ENCODE measurements at regions not wholly inside any gene's neighbourhood (a gene's known extent, or its start where the extent isn't known, plus 50 kb on each side); places are given as distances from the start of the nearest gene placed in this dataset.

GRCh38 chr10:84844461-84844860 lies 516.1 kb downstream of the CCSER2 start:
- Histone ChIP-seq H3K27me3 (ENCODE audit: insufficient read depth, low read length) (no peaks in the 10 kb centered on the region), H4K20me1 (ENCODE audit: insufficient read depth, low read length) (no peaks in the 10 kb centered on the region), H2AFZ (ENCODE audit: low read depth, low read length) (no peak overlapping the region), H3K4me1 (ENCODE audit: insufficient read depth, low read length) (no peaks in the 10 kb centered on the region), H3K9me3 (ENCODE audit: insufficient read depth, low read depth, low read length) (no peaks in the 10 kb centered on the region), H3K9ac (ENCODE audit: low read length) (no peak overlapping the region), H3K4me2 (ENCODE audit: low read length) (no peak overlapping the region), H3K79me2 (ENCODE audit: insufficient read depth, low read length) (no peaks in the 10 kb centered on the region), H3K36me3 (ENCODE audit: insufficient read depth, low read length) (no peaks in the 10 kb centered on the region), H3K27ac (ENCODE audit: low read depth, low read length) (no peak overlapping the region), H3K4me3 (ENCODE audit: insufficient read depth, low read depth, low read length) (no peak overlapping the region)
- Mint-ChIP-seq H3K9me3 (ENCODE audit: unreplicated experiment) (no peaks in the 10 kb centered on the region), H3K27me3 (ENCODE audit: low read depth, unreplicated experiment) (peaks cover 7% of the 10 kb centered on the region), H3K27ac (ENCODE audit: unreplicated experiment) (no peak overlapping the region), H3K36me3 (ENCODE audit: low read depth, unreplicated experiment) (no peaks in the 10 kb centered on the region), H3K4me1 (ENCODE audit: low read depth, unreplicated experiment) (no peaks in the 10 kb centered on the region), H3K4me3 (ENCODE audit: unreplicated experiment) (no peak overlapping the region)
- DNase-seq (ENCODE audit: low read depth) (no peak), FAIRE-seq (no peak)
- TF ChIP-seq CTCF (IDR thresholded peaks at IDR 0.05; ENCODE audit: insufficient read depth, low read depth, low read length) (no peak), EZH2 (IDR thresholded peaks at IDR 0.05; ENCODE audit: insufficient read depth, low read length) (no peak)

DNA sequence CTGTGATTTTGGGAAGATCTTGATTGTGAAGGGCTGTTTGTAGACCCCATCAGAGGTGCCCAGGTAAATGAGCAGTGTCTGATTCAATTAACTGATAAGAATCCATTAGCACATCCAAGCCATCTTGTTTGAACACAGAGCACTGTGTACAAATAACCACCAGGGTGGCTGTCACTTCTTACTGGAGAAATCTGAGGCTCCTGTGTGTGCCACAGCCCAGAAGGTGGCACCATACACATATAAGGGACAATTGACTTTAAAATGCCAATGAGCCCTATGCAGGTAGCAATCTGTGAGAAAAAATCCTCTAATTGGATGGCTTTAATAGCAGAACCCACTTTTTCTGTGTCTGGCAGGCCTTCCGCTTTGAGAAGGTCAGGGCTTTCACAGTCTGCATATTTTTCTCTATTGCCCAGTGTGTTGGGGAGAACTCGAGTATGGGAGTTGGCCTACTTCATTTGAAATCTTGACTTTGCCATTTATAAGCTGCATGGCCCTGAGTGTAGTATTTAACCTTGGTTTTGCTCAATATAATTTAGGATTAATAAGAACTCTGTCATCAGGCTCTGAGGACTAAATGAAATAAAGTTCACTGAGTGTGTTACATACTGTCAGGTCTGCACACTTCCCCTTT lies 517.4 kb downstream of the CCSER2 start:
- Histone ChIP-seq H3K27me3 (ENCODE audit: insufficient read depth, low read length) (no peaks in the 10 kb centered on the region), H2AFZ (ENCODE audit: low read depth, low read length) (no peak overlapping the region), H3K4me2 (ENCODE audit: low read length) (no peak overlapping the region), H3K27ac (ENCODE audit: low read depth, low read length) (no peak overlapping the region), H3K36me3 (ENCODE audit: insufficient read depth, low read length) (no peaks in the 10 kb centered on the region), H3K79me2 (ENCODE audit: insufficient read depth, low read length) (no peaks in the 10 kb centered on the region), H3K4me1 (ENCODE audit: insufficient read depth, low read length) (no peaks in the 10 kb centered on the region), H3K4me3 (ENCODE audit: insufficient read depth, low read depth, low read length) (no peak overlapping the region), H4K20me1 (ENCODE audit: insufficient read depth, low read length) (no peaks in the 10 kb centered on the region), H3K9ac (ENCODE audit: low read length) (no peak overlapping the region), H3K9me3 (ENCODE audit: insufficient read depth, low read depth, low read length) (no peaks in the 10 kb centered on the region)
- FAIRE-seq: no peak
- DNase-seq (ENCODE audit: low read depth): no peak
- Mint-ChIP-seq H3K27me3 (ENCODE audit: low read depth, unreplicated experiment) (peaks cover 7% of the 10 kb centered on the region), H3K4me1 (ENCODE audit: low read depth, unreplicated experiment) (no peaks in the 10 kb centered on the region), H3K9me3 (ENCODE audit: unreplicated experiment) (no peaks in the 10 kb centered on the region), H3K4me3 (ENCODE audit: unreplicated experiment) (no peak overlapping the region), H3K27ac (ENCODE audit: unreplicated experiment) (no peak overlapping the region), H3K36me3 (ENCODE audit: low read depth, unreplicated experiment) (no peaks in the 10 kb centered on the region)
- TF ChIP-seq CTCF (IDR thresholded peaks at IDR 0.05; ENCODE audit: insufficient read depth, low read depth, low read length) (no peak), EZH2 (IDR thresholded peaks at IDR 0.05; ENCODE audit: insufficient read depth, low read length) (no peak)

DNA sequence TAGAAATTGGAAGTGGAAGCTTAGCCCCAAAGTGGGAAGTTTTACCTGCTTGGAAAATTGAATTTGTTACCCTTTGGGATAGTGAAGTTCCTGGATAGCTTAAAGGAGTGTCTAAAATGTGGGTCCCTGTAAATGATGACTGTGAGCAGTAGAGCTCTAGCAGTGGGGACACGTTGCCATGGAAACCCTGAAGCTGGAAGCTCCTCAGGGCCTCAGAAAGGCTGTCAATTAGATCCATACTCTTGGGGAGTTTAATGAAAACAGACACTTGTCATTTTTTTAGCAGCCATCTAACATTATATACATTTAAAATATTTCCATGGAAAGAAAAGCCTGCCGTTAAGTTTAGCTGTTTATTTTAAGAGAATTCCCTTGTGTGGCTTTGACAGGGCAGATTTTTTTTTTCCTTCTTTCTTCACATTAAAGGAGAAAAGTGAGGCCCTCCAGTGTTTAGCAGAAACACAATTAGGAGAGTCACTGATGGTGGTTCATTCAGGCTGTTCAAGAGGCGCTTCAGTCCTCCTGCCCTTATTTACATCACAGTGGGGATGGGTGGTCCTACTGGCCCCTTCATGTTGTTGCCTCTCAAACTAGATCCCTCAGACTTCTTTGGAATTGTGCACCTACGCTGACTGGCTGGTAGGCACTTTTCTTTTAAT lies 518.4 kb downstream of the CCSER2 start:
- Mint-ChIP-seq H3K9me3 (ENCODE audit: unreplicated experiment) (no peaks in the 10 kb centered on the region), H3K27me3 (ENCODE audit: low read depth, unreplicated experiment) (peaks cover 7% of the 10 kb centered on the region), H3K4me1 (ENCODE audit: low read depth, unreplicated experiment) (no peaks in the 10 kb centered on the region), H3K4me3 (ENCODE audit: unreplicated experiment) (no peak overlapping the region), H3K27ac (ENCODE audit: unreplicated experiment) (no peak overlapping the region), H3K36me3 (ENCODE audit: low read depth, unreplicated experiment) (no peaks in the 10 kb centered on the region)
- Histone ChIP-seq H3K4me1 (ENCODE audit: insufficient read depth, low read length) (no peaks in the 10 kb centered on the region), H3K4me3 (ENCODE audit: insufficient read depth, low read depth, low read length) (no peak overlapping the region), H3K27ac (ENCODE audit: low read depth, low read length) (no peak overlapping the region), H3K79me2 (ENCODE audit: insufficient read depth, low read length) (no peaks in the 10 kb centered on the region), H2AFZ (ENCODE audit: low read depth, low read length) (no peak overlapping the region), H3K36me3 (ENCODE audit: insufficient read depth, low read length) (no peaks in the 10 kb centered on the region), H4K20me1 (ENCODE audit: insufficient read depth, low read length) (no peaks in the 10 kb centered on the region), H3K27me3 (ENCODE audit: insufficient read depth, low read length) (no peaks in the 10 kb centered on the region), H3K9ac (ENCODE audit: low read length) (no peak overlapping the region), H3K9me3 (ENCODE audit: insufficient read depth, low read depth, low read length) (no peaks in the 10 kb centered on the region), H3K4me2 (ENCODE audit: low read length) (no peak overlapping the region)
- DNase-seq (ENCODE audit: low read depth) (no peak), FAIRE-seq (no peak)
- TF ChIP-seq CTCF (IDR thresholded peaks at IDR 0.05; ENCODE audit: insufficient read depth, low read depth, low read length): no peak
- no peak for TF ChIP-seq EZH2 (IDR thresholded peaks at IDR 0.05; ENCODE audit: insufficient read depth, low read length)
